ENCODE measurements at regions not wholly inside any gene's neighbourhood (a gene's known extent, or its start where the extent isn't known, plus 50 kb on each side); places are given as distances from the start of the nearest gene placed in this dataset.

- no peak overlapping the region for H3K4me3 ChIP-seq (ENCODE audit: low read length)
- no peaks in the 10 kb centered on the region for H3K4me1 ChIP-seq (ENCODE audit: control insufficient read depth, insufficient read depth, low read length)
- H3K27me3 ChIP-seq (ENCODE audit: control insufficient read depth, insufficient read depth, low read length): peaks cover 11% of the 10 kb centered on the region
- H3K9ac ChIP-seq (ENCODE audit: low read length): no peak overlapping the region
- H3K9me3 ChIP-seq (ENCODE audit: control insufficient read depth, low read length): no peaks in the 10 kb centered on the region
- no peaks in the 10 kb centered on the region for H3K36me3 ChIP-seq (ENCODE audit: control insufficient read depth, insufficient read depth, low read length)
Observed at GRCh38 chr18:34493099-34493544, 217.0 kb upstream of the DTNA start.

GRCh38 chr18:34493566-34494358 lies 216.3 kb upstream of the DTNA start:
- Histone ChIP-seq H3K4me3 (ENCODE audit: low read length) (no peak overlapping the region), H3K9ac (ENCODE audit: low read length) (no peak overlapping the region)

GRCh38 chr18:34494359-34494696 lies 215.8 kb upstream of the DTNA start:
- no peaks in the 10 kb centered on the region for H3K9me3 ChIP-seq (ENCODE audit: control insufficient read depth, low read length)
- H3K27me3 ChIP-seq (ENCODE audit: control insufficient read depth, insufficient read depth, low read length): peaks cover 11% of the 10 kb centered on the region
- no peak overlapping the region for H3K4me3 ChIP-seq (ENCODE audit: low read length)
- H3K36me3 ChIP-seq (ENCODE audit: control insufficient read depth, insufficient read depth, low read length): no peaks in the 10 kb centered on the region
- no peak overlapping the region for H3K9ac ChIP-seq (ENCODE audit: low read length)
- no peaks in the 10 kb centered on the region for H3K4me1 ChIP-seq (ENCODE audit: control insufficient read depth, insufficient read depth, low read length)

More at GRCh38 chr18:34493566-34494358, 216.3 kb upstream of the DTNA start:
- H3K27me3 ChIP-seq (ENCODE audit: control insufficient read depth, insufficient read depth, low read length): peaks cover 11% of the 10 kb centered on the region
- H3K36me3 ChIP-seq (ENCODE audit: control insufficient read depth, insufficient read depth, low read length): no peaks in the 10 kb centered on the region
- H3K4me1 ChIP-seq (ENCODE audit: control insufficient read depth, insufficient read depth, low read length): no peaks in the 10 kb centered on the region
- H3K9me3 ChIP-seq (ENCODE audit: control insufficient read depth, low read length): no peaks in the 10 kb centered on the region

GRCh38 chr18:34495506-34495905 lies 214.6 kb upstream of the DTNA start:
- no peak overlapping the region for H3K4me3 ChIP-seq (ENCODE audit: low read length)
- H3K27me3 ChIP-seq (ENCODE audit: control insufficient read depth, insufficient read depth, low read length): peaks cover 11% of the 10 kb centered on the region
- no peaks in the 10 kb centered on the region for H3K9me3 ChIP-seq (ENCODE audit: control insufficient read depth, low read length)
- H3K36me3 ChIP-seq (ENCODE audit: control insufficient read depth, insufficient read depth, low read length): no peaks in the 10 kb centered on the region
- no peaks in the 10 kb centered on the region for H3K4me1 ChIP-seq (ENCODE audit: control insufficient read depth, insufficient read depth, low read length)
- no peak overlapping the region for H3K9ac ChIP-seq (ENCODE audit: low read length)

GRCh38 chr18:34501553-34501952 lies 208.5 kb upstream of the DTNA start:
- Histone ChIP-seq H3K9ac (ENCODE audit: low read length) (no peak overlapping the region), H3K27me3 (ENCODE audit: control insufficient read depth, insufficient read depth, low read length) (no peaks in the 10 kb centered on the region), H3K9me3 (ENCODE audit: control insufficient read depth, low read length) (no peaks in the 10 kb centered on the region), H3K4me3 (ENCODE audit: low read length) (no peak overlapping the region), H3K36me3 (ENCODE audit: control insufficient read depth, insufficient read depth, low read length) (no peaks in the 10 kb centered on the region), H3K4me1 (ENCODE audit: control insufficient read depth, insufficient read depth, low read length) (no peaks in the 10 kb centered on the region)

- Histone ChIP-seq H3K9ac (ENCODE audit: low read length) (no peak overlapping the region), H3K4me3 (ENCODE audit: low read length) (no peak overlapping the region), H3K9me3 (ENCODE audit: control insufficient read depth, low read length) (no peaks in the 10 kb centered on the region), H3K27me3 (ENCODE audit: control insufficient read depth, insufficient read depth, low read length) (no peaks in the 10 kb centered on the region), H3K36me3 (ENCODE audit: control insufficient read depth, insufficient read depth, low read length) (no peaks in the 10 kb centered on the region), H3K4me1 (ENCODE audit: control insufficient read depth, insufficient read depth, low read length) (no peaks in the 10 kb centered on the region)
Observed at GRCh38 chr18:34506198-34506597, 203.9 kb upstream of the DTNA start.

GRCh38 chr18:34509163-34509562 lies 200.9 kb upstream of the DTNA start:
- Histone ChIP-seq H3K4me1 (ENCODE audit: control insufficient read depth, insufficient read depth, low read length) (no peaks in the 10 kb centered on the region), H3K4me3 (ENCODE audit: low read length) (no peak overlapping the region), H3K36me3 (ENCODE audit: control insufficient read depth, insufficient read depth, low read length) (no peaks in the 10 kb centered on the region), H3K9me3 (ENCODE audit: control insufficient read depth, low read length) (no peaks in the 10 kb centered on the region), H3K9ac (ENCODE audit: low read length) (no peak overlapping the region), H3K27me3 (ENCODE audit: control insufficient read depth, insufficient read depth, low read length) (no peaks in the 10 kb centered on the region)

- Histone ChIP-seq H3K4me1 (ENCODE audit: control insufficient read depth, insufficient read depth, low read length) (no peaks in the 10 kb centered on the region), H3K9ac (ENCODE audit: low read length) (no peak overlapping the region), H3K9me3 (ENCODE audit: control insufficient read depth, low read length) (no peaks in the 10 kb centered on the region), H3K36me3 (ENCODE audit: control insufficient read depth, insufficient read depth, low read length) (no peaks in the 10 kb centered on the region), H3K4me3 (ENCODE audit: low read length) (no peak overlapping the region), H3K27me3 (ENCODE audit: control insufficient read depth, insufficient read depth, low read length) (no peaks in the 10 kb centered on the region)
Observed at GRCh38 chr18:34509879-34510586, 200.1 kb upstream of the DTNA start.

GRCh38 chr18:34510926-34511325 lies 199.2 kb upstream of the DTNA start:
- Histone ChIP-seq H3K36me3 (ENCODE audit: control insufficient read depth, insufficient read depth, low read length) (no peaks in the 10 kb centered on the region), H3K9ac (ENCODE audit: low read length) (no peak overlapping the region), H3K4me1 (ENCODE audit: control insufficient read depth, insufficient read depth, low read length) (no peaks in the 10 kb centered on the region), H3K4me3 (ENCODE audit: low read length) (no peak overlapping the region), H3K9me3 (ENCODE audit: control insufficient read depth, low read length) (no peaks in the 10 kb centered on the region), H3K27me3 (ENCODE audit: control insufficient read depth, insufficient read depth, low read length) (no peaks in the 10 kb centered on the region)

GRCh38 chr18:34511435-34511834 lies 198.7 kb upstream of the DTNA start:
- Histone ChIP-seq H3K36me3 (ENCODE audit: control insufficient read depth, insufficient read depth, low read length) (no peaks in the 10 kb centered on the region), H3K9ac (ENCODE audit: low read length) (no peak overlapping the region), H3K4me3 (ENCODE audit: low read length) (no peak overlapping the region), H3K27me3 (ENCODE audit: control insufficient read depth, insufficient read depth, low read length) (no peaks in the 10 kb centered on the region), H3K9me3 (ENCODE audit: control insufficient read depth, low read length) (no peaks in the 10 kb centered on the region), H3K4me1 (ENCODE audit: control insufficient read depth, insufficient read depth, low read length) (no peaks in the 10 kb centered on the region)

GRCh38 chr18:34511879-34512278 lies 198.2 kb upstream of the DTNA start:
- Histone ChIP-seq H3K4me1 (ENCODE audit: control insufficient read depth, insufficient read depth, low read length) (no peaks in the 10 kb centered on the region), H3K9me3 (ENCODE audit: control insufficient read depth, low read length) (no peaks in the 10 kb centered on the region), H3K9ac (ENCODE audit: low read length) (no peak overlapping the region), H3K36me3 (ENCODE audit: control insufficient read depth, insufficient read depth, low read length) (no peaks in the 10 kb centered on the region), H3K27me3 (ENCODE audit: control insufficient read depth, insufficient read depth, low read length) (no peaks in the 10 kb centered on the region), H3K4me3 (ENCODE audit: low read length) (no peak overlapping the region)

GRCh38 chr18:34514238-34514637 lies 195.9 kb upstream of the DTNA start:
- Histone ChIP-seq H3K9ac (ENCODE audit: low read length) (no peak overlapping the region), H3K27me3 (ENCODE audit: control insufficient read depth, insufficient read depth, low read length) (no peaks in the 10 kb centered on the region), H3K4me3 (ENCODE audit: low read length) (no peak overlapping the region), H3K4me1 (ENCODE audit: control insufficient read depth, insufficient read depth, low read length) (no peaks in the 10 kb centered on the region), H3K9me3 (ENCODE audit: control insufficient read depth, low read length) (no peaks in the 10 kb centered on the region), H3K36me3 (ENCODE audit: control insufficient read depth, insufficient read depth, low read length) (no peaks in the 10 kb centered on the region)
